Mucosa of descending colon (tissue), 3 donors: ENCODE measurements at regions not wholly inside any gene's neighbourhood (a gene's known extent, or its start where the extent isn't known, plus 50 kb on each side); places are given as distances from the start of the nearest gene placed in this dataset.
"Not testable (repeated sequence)": the region's sequence is repeated elsewhere in the genome, so short reads cannot be mapped to it uniquely, and the experiment has no call there.

Experiments
- ATAC-seq: fragments of 200-7000 bp; cut with Tn5 transposase; one replicate; pipeline ENCODE4 v1.9.1; 2020; ENCODE audit warnings: mild to moderate bottlenecking, moderate library complexity
- DNase-seq, 3 donors: peaks; one replicate each; pipeline ENCODE4 v3.0.0-alpha.2; 2020
- H3K36me3 ChIP-seq: fragments of 200-600 bp; one replicate; pipeline ENCODE4 v1.8.0; 2021; ENCODE audit warnings: low read depth, mild to moderate bottlenecking
- H3K4me1 ChIP-seq: fragments of 200-600 bp; one replicate; pipeline ENCODE4 v1.8.0; 2021; ENCODE audit warnings: low read depth, mild to moderate bottlenecking
- H3K4me3 ChIP-seq: fragments of 200-600 bp; one replicate; pipeline ENCODE4 v1.8.0; 2021; ENCODE audit warnings: mild to moderate bottlenecking
- H3K9me3 ChIP-seq: fragments of 200-600 bp; one replicate; pipeline ENCODE4 v1.8.0; 2021; ENCODE audit warnings: mild to moderate bottlenecking
- intact Hi-C, 2 donors: fragments of 100-400 bp; cut with DNase I in 1 of 2; cut with micrococcal nuclease in 1 of 2; formaldehyde crosslinking; loops; one replicate each; pipeline versions ENCODE4 v1.11.0 to v1.11.1; 2022; cut with DNase I, micrococcal nuclease
- TF ChIP-seq, protein P1 (sequence below): fragments of 200-600 bp; IDR thresholded peaks from one replicate; pipeline ENCODE4 v1.8.0; 2022; ENCODE audit warnings: antibody characterized with exemption, mild to moderate bottlenecking
- donor health status: DM: no; HTN: no; CAD: no; lungs with moderate emphysema.
- donor health status: DM: no; HTN: no; CAD: no.
- donor health status: DM: no; HTN: yes; CAD: no.

DNA sequence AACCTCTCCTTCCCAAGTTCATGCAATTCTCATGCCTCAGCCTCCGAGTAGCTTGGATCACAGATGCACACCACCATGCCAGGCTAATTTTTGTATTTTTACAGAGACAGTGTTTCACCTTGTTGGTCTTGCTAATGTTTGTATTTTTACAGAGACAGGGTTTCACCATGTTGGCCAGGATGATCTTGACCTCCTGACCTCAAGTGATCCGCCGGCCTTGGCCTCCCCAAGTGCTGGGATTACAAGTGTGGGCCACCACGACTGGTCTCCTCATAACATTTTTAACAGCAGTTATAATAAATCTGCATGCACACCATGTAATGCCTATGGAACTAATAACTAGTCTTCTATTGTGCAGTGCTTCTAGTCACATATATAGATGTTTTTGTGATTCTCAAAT is 123.8 kb upstream of the VKORC1L1 start:
- Histone ChIP-seq H3K4me1 (peaks cover 9% of the 10 kb centered on the region), H3K9me3 (no peaks in the 10 kb centered on the region), H3K36me3 (no peaks in the 10 kb centered on the region), H3K4me3 (no peak overlapping the region)
- ATAC-seq (no peak), DNase-seq (no peak)
- TF ChIP-seq, protein P1, sequence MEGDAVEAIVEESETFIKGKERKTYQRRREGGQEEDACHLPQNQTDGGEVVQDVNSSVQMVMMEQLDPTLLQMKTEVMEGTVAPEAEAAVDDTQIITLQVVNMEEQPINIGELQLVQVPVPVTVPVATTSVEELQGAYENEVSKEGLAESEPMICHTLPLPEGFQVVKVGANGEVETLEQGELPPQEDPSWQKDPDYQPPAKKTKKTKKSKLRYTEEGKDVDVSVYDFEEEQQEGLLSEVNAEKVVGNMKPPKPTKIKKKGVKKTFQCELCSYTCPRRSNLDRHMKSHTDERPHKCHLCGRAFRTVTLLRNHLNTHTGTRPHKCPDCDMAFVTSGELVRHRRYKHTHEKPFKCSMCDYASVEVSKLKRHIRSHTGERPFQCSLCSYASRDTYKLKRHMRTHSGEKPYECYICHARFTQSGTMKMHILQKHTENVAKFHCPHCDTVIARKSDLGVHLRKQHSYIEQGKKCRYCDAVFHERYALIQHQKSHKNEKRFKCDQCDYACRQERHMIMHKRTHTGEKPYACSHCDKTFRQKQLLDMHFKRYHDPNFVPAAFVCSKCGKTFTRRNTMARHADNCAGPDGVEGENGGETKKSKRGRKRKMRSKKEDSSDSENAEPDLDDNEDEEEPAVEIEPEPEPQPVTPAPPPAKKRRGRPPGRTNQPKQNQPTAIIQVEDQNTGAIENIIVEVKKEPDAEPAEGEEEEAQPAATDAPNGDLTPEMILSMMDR = no peak
- intact Hi-C loops = no loop called here

DNA sequence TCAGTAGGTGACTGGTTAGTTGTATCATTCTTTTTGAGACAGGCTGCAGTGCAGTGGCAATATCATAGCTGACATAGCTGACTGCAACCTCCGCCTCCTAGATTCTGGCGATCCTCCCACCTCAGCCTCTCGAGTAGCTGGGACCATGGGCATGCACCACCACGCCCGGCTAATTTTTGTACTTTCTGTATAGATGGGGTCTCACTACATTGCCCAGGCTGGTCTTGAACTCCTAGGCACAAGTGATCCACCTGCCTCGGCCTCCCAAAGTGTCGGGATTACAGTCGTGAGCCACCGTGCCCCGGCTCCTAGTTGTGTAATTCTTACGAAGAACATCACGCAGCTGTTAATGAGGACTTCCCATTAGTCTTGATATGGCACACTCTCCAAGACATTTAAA is 123.4 kb upstream of the VKORC1L1 start:
- DNase-seq = no peak
- TF ChIP-seq, protein P1 = no peak
- intact Hi-C loops = no loop called here
- H3K9me3 ChIP-seq = no peaks in the 10 kb centered on the region
- peaks cover 9% of the 10 kb centered on the region for H3K4me1 ChIP-seq
- ATAC-seq = no peak
- H3K36me3 ChIP-seq = no peaks in the 10 kb centered on the region
- H3K4me3 ChIP-seq = no peak overlapping the region

DNA sequence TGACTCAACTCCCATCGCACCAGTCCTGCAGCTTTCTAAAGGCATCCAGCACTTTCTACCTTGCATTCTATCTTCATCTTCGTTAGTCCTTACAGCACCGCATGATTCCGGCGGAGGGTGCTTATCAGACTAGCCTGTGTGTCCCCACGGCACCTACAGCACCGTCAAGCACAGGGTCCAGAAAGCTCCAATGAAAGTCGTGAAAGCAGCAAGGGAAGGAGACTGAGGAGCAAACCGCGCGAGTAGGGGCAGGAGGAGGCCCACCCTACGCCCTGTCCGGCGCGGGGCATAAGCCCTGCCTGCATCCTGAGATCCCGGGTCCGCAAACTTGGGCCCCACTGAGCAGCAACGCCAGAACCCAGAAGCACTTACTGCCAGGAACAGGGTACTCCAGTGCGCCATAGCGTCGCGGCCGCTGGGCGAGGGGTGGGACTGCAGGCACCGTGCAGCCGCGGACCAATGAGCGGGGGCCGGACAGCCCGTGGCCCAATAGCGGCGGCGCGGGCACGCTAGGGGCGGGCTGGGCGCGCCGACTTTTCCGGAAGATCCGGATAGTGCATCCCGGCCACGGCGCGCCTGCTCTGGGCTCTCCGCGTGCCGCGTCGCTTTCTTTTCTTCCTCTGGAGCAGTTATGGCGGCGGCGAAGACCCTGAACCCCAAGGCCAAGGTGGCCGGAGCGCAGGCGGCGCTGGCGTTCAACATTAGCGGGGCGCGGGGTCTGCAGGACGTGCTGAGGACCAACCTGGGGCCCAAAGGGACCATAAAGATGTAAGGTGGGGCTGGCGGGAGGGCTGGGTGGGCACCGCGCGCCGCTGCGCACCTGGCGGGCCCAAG is 122.1 kb upstream of the VKORC1L1 start:
- ATAC-seq (peak; percentile 99), DNase-seq (peak; percentile 93 to 95 (median 94))
- Histone ChIP-seq H3K4me3 (peak overlapping the region; percentile 95), H3K36me3 (no peaks in the 10 kb centered on the region), H3K9me3 (no peaks in the 10 kb centered on the region), H3K4me1 (peaks cover 4% of the 10 kb centered on the region)
- intact Hi-C loops = no loop called here
- TF ChIP-seq, protein P1 = no peak

DNA sequence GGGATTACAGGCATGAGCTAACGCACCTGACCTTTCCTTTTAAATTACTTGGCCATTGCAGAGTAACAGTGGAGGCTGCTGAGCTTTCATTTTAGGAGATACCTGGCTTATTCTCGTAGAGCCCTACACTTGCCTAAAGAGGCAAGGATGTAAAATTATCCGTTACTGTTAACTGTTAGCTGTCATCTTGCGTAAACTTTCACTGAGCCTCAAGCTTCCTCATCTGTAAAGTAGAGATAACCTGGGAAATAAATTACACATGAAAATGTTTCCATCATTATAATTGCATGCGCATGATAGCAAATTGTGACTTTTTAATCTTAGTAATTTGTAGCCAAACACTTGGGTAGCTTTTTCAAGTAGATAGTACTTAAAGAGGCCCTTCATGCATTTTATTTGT is 118.8 kb upstream of the VKORC1L1 start:
- H3K36me3 ChIP-seq, intact Hi-C loops, DNase-seq, ATAC-seq, H3K4me1 ChIP-seq, H3K9me3 ChIP-seq, H3K4me3 ChIP-seq: not testable (repeated sequence)

DNA sequence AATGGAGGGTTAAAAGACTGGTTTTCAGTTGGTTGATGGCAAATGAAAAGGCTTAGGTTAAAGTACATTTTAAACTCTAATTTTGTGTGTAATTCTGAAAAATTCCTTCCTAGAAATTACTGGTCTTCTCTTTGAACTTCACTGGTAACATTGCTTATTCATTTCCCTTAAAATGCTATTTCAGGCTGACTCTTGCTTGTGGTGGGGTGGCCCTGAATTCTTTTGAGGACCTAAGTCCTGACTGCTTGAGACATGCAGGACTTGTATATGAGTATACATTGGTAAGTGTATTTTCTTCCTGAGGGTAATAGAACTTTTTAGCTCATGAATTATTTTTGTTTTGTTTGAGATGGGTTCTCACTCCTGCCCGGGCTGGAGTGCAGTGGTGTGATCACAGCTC is 113.9 kb upstream of the VKORC1L1 start:
- H3K36me3 ChIP-seq, intact Hi-C loops: not testable (repeated sequence)

DNA sequence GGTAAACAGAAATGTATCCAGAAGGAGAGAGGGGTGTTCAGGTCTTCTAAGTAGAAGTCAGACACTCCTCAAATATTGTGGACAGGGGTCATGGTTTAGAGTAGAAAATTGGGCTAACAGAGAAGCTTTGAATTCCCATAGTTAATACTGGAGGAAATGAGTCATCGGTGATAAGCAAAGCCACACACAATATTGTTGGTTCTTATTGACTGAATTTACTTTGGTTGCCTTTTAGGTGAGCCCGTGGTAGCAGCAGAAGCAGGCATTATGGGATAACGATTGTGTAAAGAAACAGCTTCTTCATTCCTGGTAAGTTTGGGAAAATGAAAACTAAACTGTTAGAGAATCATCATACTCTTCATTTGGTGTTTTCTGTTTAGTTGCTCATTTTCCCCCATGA is 110.2 kb upstream of the VKORC1L1 start:
- H3K4me3 ChIP-seq, H3K4me1 ChIP-seq, DNase-seq, intact Hi-C loops, H3K9me3 ChIP-seq, H3K36me3 ChIP-seq: not testable (repeated sequence)
- ATAC-seq = peak; percentile 64

More for the DNA sequence above, 113.9 kb upstream of the VKORC1L1 start:
- not testable (repeated sequence) for H3K4me3 ChIP-seq, DNase-seq, H3K4me1 ChIP-seq, ATAC-seq, H3K9me3 ChIP-seq

DNA sequence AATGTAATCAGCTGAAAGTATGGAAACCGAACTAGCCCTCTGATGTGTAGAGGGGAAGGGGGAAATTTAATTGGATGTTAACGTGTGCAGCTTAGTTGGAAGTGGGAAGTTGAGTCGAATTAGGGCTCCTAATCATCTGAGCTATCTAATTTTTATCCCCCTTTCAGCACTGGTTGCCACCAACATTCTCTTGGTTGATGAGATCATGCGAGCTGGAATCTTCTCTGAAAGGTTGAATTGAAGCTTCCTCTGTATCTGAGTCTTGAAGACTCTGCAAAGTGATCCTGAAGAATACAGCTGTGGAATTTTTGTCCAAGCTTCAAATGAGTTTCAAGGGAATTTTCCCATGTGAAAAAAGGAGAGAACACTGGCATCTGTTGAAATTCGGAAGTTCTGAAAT is 109.8 kb upstream of the VKORC1L1 start:
- H3K4me1 ChIP-seq, H3K9me3 ChIP-seq, H3K36me3 ChIP-seq, H3K4me3 ChIP-seq, DNase-seq, intact Hi-C loops, ATAC-seq: not testable (repeated sequence)

DNA sequence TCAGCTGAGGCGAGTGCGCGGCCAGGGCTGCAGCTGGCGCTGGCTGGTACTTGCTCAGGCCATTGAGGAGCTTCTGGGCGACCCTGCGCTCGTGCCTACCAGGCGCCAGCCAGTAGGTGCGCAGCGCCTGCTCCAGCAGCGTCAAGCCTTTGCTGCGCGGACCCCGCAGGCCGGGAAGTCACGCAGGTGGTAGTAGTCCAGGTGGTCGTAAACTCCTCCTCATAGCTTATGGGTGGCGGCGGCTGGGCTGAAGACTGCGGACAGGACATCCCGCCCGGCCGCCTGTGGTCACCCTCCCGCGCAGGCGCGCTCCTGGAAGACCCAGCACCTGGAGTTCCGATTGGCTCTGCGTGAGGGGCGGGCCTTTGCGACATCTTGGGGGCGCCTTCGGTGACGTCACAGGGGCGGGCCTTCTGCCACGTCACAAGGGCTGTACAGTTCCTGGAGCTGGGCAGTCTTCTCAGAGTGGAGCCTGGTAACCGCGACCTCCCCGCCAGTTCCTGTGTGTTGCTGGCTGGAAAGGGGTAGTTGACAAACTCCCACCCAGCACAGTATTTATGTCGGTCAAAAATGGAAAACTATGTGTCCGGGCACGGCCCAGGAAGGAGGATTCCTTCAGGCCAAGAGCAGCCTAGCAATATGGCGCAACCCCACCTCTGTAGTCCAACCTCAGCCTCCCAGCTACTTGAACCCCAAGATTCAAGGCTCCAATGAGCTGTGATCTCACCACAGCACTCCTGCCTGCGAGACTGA is 102.2 kb upstream of the VKORC1L1 start:
- intact Hi-C loops, H3K4me1 ChIP-seq, H3K36me3 ChIP-seq, H3K9me3 ChIP-seq: not testable (repeated sequence)
- DNase-seq = peak; percentile 97 to 98 (median 97)
- H3K4me3 ChIP-seq = peak overlapping the region; percentile 74
- peak; percentile 99 for ATAC-seq

DNA sequence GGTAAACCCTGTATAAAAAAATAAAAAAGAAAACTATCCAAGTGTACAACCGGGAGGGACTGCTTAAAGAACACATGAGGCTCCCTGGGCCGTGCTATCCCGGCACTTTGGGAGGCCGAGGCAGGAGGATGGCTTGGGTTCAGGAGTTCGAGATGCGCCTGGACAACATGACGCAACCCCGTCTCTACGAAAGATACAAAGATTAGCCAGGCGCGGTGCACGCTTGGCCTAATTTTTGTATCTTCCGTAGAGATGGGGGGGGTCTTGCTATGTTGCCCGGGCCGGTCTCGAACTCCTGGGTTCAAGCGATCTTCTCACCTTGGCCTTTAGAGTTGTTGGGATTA is 101.7 kb upstream of the VKORC1L1 start:
- H3K4me1 ChIP-seq, ATAC-seq, H3K36me3 ChIP-seq, H3K9me3 ChIP-seq, intact Hi-C loops: not testable (repeated sequence)
- peak in 1 of 3 donors; percentile 27 for DNase-seq
- peak overlapping the region; percentile 11 for H3K4me3 ChIP-seq

DNA sequence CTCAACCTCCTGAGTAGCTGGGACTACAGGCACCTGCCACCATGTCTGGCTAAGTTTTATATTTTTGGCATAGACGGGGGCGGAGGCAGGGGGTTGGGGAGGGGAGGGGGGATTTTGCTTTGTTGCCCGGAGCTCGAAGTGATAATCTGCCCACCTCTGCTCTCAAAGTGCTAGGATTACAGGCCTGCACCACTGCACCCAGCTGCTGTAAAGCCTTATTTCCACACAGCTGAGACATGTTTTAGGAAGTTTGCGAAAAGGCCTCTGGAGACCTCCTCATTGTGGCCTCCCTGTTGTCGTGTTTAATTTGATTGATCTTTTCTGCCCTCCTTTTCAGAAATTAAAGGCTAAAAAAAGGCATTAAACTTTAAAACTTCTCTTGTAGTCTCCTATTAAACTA is 96.2 kb upstream of the VKORC1L1 start:
- H3K4me1 ChIP-seq, DNase-seq, intact Hi-C loops, H3K9me3 ChIP-seq, H3K36me3 ChIP-seq, H3K4me3 ChIP-seq, ATAC-seq: not testable (repeated sequence)

DNA sequence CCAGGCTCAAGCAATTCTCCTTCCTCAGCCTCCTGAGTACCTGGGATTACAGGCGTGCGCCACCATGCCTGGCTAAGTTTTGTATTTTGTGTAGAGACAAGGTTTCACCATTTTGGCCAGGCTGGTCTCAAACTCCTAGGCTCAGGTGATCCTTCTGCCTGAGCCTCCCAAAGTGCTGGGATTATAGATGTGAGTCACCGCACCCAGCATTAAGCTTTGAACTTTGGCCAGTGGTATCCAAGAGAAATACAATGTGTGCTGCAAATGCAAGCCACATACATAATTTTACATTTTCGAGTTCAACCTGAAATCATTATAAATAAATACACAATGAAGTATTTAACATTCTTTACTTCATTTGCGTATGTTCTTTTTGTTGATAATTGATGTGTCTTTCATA is 82.9 kb upstream of the VKORC1L1 start:
- H3K36me3 ChIP-seq, DNase-seq, H3K4me1 ChIP-seq, intact Hi-C loops, H3K4me3 ChIP-seq, H3K9me3 ChIP-seq: not testable (repeated sequence)
- peak; percentile 21 for ATAC-seq
